ENCODE measurements at regions not wholly inside any gene's neighbourhood (a gene's known extent, or its start where the extent isn't known, plus 50 kb on each side); places are given as distances from the start of the nearest gene placed in this dataset.

- TF ChIP-seq POLR2AphosphoS5 (IDR thresholded peaks at IDR 0.05; ENCODE audit: borderline replicate concordance, low read depth, low read length) (no peak), EZH2 (IDR thresholded peaks at IDR 0.05) (no peak), FOXP2 (optimal IDR thresholded peaks at IDR 0.05; ENCODE audit: control extremely low read depth, extremely low read length, insufficient read depth) (no peak)
- Histone ChIP-seq H3K9me3 (ENCODE audit: low read depth, low read length) (no peaks in the 10 kb centered on the region), H3K27ac (no peak overlapping the region), H3K4me3 (no peak overlapping the region), H3K9ac (ENCODE audit: insufficient read length) (no peak overlapping the region), H3K36me3 (ENCODE audit: insufficient read depth, low read length) (no peaks in the 10 kb centered on the region)
- DNase-seq (ENCODE audit: low read depth, low spot score): no peak
Observed at GRCh38 chr1:238998577-238998976, 387.8 kb upstream of the CHRM3 start.

GRCh38 chr1:238991765-238992495, 394.4 kb upstream of the CHRM3 start:
- Histone ChIP-seq H3K27ac (no peak overlapping the region), H3K9ac (ENCODE audit: insufficient read length) (no peak overlapping the region), H3K9me3 (ENCODE audit: low read depth, low read length) (no peaks in the 10 kb centered on the region), H3K36me3 (ENCODE audit: insufficient read depth, low read length) (no peaks in the 10 kb centered on the region), H3K4me3 (no peak overlapping the region)
- no peak for TF ChIP-seq FOXP2 (optimal IDR thresholded peaks at IDR 0.05; ENCODE audit: control extremely low read depth, extremely low read length, insufficient read depth)
- no peak for DNase-seq (ENCODE audit: low read depth, low spot score)

GRCh38 chr1:238985312-238985711, 401.1 kb upstream of the CHRM3 start:
- TF ChIP-seq POLR2AphosphoS5 (IDR thresholded peaks at IDR 0.05; ENCODE audit: borderline replicate concordance, low read depth, low read length) (no peak), FOXP2 (optimal IDR thresholded peaks at IDR 0.05; ENCODE audit: control extremely low read depth, extremely low read length, insufficient read depth) (no peak), EZH2 (IDR thresholded peaks at IDR 0.05) (no peak)
- Histone ChIP-seq H3K9ac (ENCODE audit: insufficient read length) (no peak overlapping the region), H3K9me3 (ENCODE audit: low read depth, low read length) (no peaks in the 10 kb centered on the region), H3K4me3 (no peak overlapping the region), H3K27ac (no peak overlapping the region), H3K36me3 (ENCODE audit: insufficient read depth, low read length) (no peaks in the 10 kb centered on the region)
- no peak for DNase-seq (ENCODE audit: low read depth, low spot score)

- no peaks in the 10 kb centered on the region for H3K36me3 ChIP-seq (ENCODE audit: insufficient read depth, low read length)
- no peak overlapping the region for H3K27ac ChIP-seq
- H3K4me3 ChIP-seq: no peak overlapping the region
- no peaks in the 10 kb centered on the region for H3K9me3 ChIP-seq (ENCODE audit: low read depth, low read length)
- no peak for DNase-seq (ENCODE audit: low read depth, low spot score)
- no peak for TF ChIP-seq EZH2 (IDR thresholded peaks at IDR 0.05)
- H3K9ac ChIP-seq (ENCODE audit: insufficient read length): no peak overlapping the region
Observed at GRCh38 chr1:238982736-238983135, 403.6 kb upstream of the CHRM3 start.

- no peak for TF ChIP-seq EZH2 (IDR thresholded peaks at IDR 0.05)
- no peak for TF ChIP-seq FOXP2 (optimal IDR thresholded peaks at IDR 0.05; ENCODE audit: control extremely low read depth, extremely low read length, insufficient read depth)
- TF ChIP-seq POLR2AphosphoS5 (IDR thresholded peaks at IDR 0.05; ENCODE audit: borderline replicate concordance, low read depth, low read length): no peak
Observed at GRCh38 chr1:238981317-238981933, 404.9 kb upstream of the CHRM3 start.

GRCh38 chr1:238980053-238980452, 406.3 kb upstream of the CHRM3 start:
- H3K27ac ChIP-seq: no peak overlapping the region
- no peak for TF ChIP-seq POLR2AphosphoS5 (IDR thresholded peaks at IDR 0.05; ENCODE audit: borderline replicate concordance, low read depth, low read length)
- TF ChIP-seq EZH2 (IDR thresholded peaks at IDR 0.05): no peak
- no peak for TF ChIP-seq FOXP2 (optimal IDR thresholded peaks at IDR 0.05; ENCODE audit: control extremely low read depth, extremely low read length, insufficient read depth)
- DNase-seq (ENCODE audit: low read depth, low spot score): no peak
- no peak overlapping the region for H3K9ac ChIP-seq (ENCODE audit: insufficient read length)
- no peak overlapping the region for H3K4me3 ChIP-seq
- H3K36me3 ChIP-seq (ENCODE audit: insufficient read depth, low read length): no peaks in the 10 kb centered on the region
- H3K9me3 ChIP-seq (ENCODE audit: low read depth, low read length): no peaks in the 10 kb centered on the region

More at GRCh38 chr1:238981317-238981933, 404.9 kb upstream of the CHRM3 start:
- no peaks in the 10 kb centered on the region for H3K36me3 ChIP-seq (ENCODE audit: insufficient read depth, low read length)
- H3K4me3 ChIP-seq: no peak overlapping the region
- no peak for DNase-seq (ENCODE audit: low read depth, low spot score)
- no peak overlapping the region for H3K27ac ChIP-seq
- no peak overlapping the region for H3K9ac ChIP-seq (ENCODE audit: insufficient read length)
- no peaks in the 10 kb centered on the region for H3K9me3 ChIP-seq (ENCODE audit: low read depth, low read length)

- Histone ChIP-seq H3K27ac (no peak overlapping the region), H3K4me3 (no peak overlapping the region), H3K36me3 (ENCODE audit: insufficient read depth, low read length) (no peaks in the 10 kb centered on the region), H3K9ac (ENCODE audit: insufficient read length) (no peak overlapping the region), H3K9me3 (ENCODE audit: low read depth, low read length) (no peaks in the 10 kb centered on the region)
- TF ChIP-seq POLR2AphosphoS5 (IDR thresholded peaks at IDR 0.05; ENCODE audit: borderline replicate concordance, low read depth, low read length): no peak
- TF ChIP-seq EZH2 (IDR thresholded peaks at IDR 0.05): no peak
- no peak for TF ChIP-seq FOXP2 (optimal IDR thresholded peaks at IDR 0.05; ENCODE audit: control extremely low read depth, extremely low read length, insufficient read depth)
- DNase-seq (ENCODE audit: low read depth, low spot score): no peak
Observed at GRCh38 chr1:238964631-238965030, 421.7 kb upstream of the CHRM3 start.

- no peaks in the 10 kb centered on the region for H3K9me3 ChIP-seq (ENCODE audit: low read depth, low read length)
- TF ChIP-seq POLR2AphosphoS5 (IDR thresholded peaks at IDR 0.05; ENCODE audit: borderline replicate concordance, low read depth, low read length) (no peak), FOXP2 (optimal IDR thresholded peaks at IDR 0.05; ENCODE audit: control extremely low read depth, extremely low read length, insufficient read depth) (no peak), EZH2 (IDR thresholded peaks at IDR 0.05) (no peak)
- no peak overlapping the region for H3K9ac ChIP-seq (ENCODE audit: insufficient read length)
- no peak overlapping the region for H3K4me3 ChIP-seq
- H3K36me3 ChIP-seq (ENCODE audit: insufficient read depth, low read length): no peaks in the 10 kb centered on the region
- DNase-seq (ENCODE audit: low read depth, low spot score): no peak
- no peak overlapping the region for H3K27ac ChIP-seq
Observed at GRCh38 chr1:238962941-238963340, 423.4 kb upstream of the CHRM3 start.

GRCh38 chr1:238961790-238962189, 424.6 kb upstream of the CHRM3 start:
- Histone ChIP-seq H3K4me3 (no peak overlapping the region), H3K27ac (no peak overlapping the region), H3K9me3 (ENCODE audit: low read depth, low read length) (no peaks in the 10 kb centered on the region), H3K9ac (ENCODE audit: insufficient read length) (no peak overlapping the region), H3K36me3 (ENCODE audit: insufficient read depth, low read length) (no peaks in the 10 kb centered on the region)
- DNase-seq (ENCODE audit: low read depth, low spot score): no peak
- TF ChIP-seq EZH2 (IDR thresholded peaks at IDR 0.05) (no peak), FOXP2 (optimal IDR thresholded peaks at IDR 0.05; ENCODE audit: control extremely low read depth, extremely low read length, insufficient read depth) (no peak), POLR2AphosphoS5 (IDR thresholded peaks at IDR 0.05; ENCODE audit: borderline replicate concordance, low read depth, low read length) (no peak)

Data from SK-N-MC (cell line).